ENCODE measurements at regions not wholly inside any gene's neighbourhood (a gene's known extent, or its start where the extent isn't known, plus 50 kb on each side); places are given as distances from the start of the nearest gene placed in this dataset.

DNA sequence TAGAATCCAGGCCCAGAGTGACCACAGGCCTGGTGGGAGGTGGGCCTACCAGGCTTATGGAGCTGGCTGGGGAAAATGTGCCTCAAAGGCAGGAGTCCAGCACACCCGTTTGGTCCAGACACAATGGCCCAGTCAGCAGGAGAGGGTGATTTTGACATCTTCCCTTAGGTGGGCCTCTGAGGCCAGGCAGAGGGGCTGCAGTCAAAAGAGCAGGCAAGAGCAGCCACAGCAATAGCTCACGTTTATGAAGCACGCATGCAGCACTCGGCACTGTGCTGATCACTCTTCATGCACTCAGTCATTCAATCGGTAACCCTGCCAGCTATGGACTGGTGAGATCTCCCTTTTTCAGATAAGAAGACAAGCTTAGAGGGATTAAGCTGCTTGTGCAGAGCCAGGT is 146.8 kb downstream of the LRIG2 start:
- DNase-seq: no peak

GRCh38 chr1:113223040-113223439 is 150.0 kb downstream of the LRIG2 start:
- DNase-seq: no peak

GRCh38 chr1:113223546-113223945 is 150.5 kb downstream of the LRIG2 start:
- no peak for DNase-seq

DNA sequence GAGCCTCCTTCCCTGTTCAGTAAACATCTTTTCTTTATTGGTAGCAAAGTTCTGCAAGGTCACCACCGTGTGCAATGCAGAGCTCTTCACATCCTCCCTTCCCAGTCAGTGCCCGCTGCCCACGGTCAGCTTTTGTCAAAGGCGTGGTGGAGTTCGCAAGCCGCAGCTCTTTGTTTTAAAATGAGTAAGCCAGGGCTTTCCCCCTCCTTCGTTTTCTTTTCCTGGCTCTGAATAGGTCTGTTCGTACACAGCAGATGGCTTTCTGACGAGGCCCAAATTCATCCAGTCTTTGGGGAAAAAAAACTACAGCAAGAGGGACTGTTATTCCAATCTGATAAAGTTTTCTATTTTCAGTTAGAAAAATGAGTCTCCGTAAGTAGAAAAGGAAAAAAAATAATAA is 153.2 kb downstream of the LRIG2 start:
- DNase-seq: no peak

DNA sequence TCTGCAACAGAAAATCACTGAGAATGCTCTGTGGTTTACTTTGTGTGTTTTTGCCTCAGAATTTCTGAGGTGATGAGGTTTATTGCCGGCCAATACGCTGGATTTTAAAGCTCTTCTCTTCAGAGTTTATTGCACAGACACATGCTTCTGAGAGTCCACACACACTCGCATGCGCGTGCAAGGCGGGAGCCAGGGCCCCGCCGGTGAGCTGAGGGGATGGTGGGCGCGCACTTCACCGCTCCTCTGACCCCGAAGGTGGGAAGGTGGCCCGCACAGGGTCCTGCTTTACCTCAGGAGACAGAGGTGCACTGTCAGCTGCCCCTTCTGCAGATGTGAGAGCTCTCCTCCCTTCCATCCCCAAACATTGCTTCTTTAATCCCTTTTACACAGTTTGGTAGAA is 158.4 kb upstream of the MAGI3 start:
- no peak for DNase-seq

GRCh38 chr1:113233441-113233840 is 156.9 kb upstream of the MAGI3 start:
- no peak for DNase-seq

DNA sequence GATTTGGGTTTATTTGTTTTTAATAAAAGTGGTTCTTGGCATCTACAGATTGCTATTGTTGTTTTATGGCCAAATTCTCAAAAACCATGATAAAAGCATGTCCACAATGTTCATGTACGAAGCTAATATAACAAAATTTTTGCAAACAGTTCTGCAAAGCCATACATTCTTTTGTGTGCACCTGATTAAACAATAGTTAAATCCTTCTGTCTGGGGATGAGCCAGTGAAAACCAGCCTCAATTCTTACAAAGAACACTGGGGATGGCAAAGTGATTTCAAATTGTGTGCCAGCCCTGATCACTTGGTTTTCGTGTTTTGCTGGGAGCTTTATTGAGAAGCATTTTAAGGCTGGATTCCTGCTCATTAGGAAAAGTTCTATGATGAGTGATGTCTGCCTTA is 149.1 kb upstream of the MAGI3 start:
- DNase-seq: no peak

DNA sequence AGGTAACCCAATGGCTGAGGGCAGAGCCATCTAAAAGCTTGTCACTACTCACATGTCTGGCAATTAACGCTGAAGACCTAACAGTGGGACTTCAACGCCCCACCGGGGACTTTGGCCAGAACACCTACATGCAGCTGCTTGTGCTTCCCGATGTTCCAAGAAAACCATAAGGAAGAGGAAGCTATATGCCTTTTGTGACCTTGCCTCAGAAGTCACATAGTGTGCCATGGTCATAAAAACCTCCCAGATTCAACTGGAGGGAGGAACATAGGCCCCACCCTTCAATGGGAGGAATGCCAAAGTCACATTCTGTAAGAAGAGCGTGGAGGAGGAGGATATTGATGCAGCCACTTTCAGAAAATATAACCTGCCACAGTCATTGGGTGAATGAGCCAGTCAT is 147.8 kb upstream of the MAGI3 start:
- DNase-seq: no peak

- DNase-seq: no peak
Measured at GRCh38 chr1:113243529-113243928, 146.8 kb upstream of the MAGI3 start.

DNA sequence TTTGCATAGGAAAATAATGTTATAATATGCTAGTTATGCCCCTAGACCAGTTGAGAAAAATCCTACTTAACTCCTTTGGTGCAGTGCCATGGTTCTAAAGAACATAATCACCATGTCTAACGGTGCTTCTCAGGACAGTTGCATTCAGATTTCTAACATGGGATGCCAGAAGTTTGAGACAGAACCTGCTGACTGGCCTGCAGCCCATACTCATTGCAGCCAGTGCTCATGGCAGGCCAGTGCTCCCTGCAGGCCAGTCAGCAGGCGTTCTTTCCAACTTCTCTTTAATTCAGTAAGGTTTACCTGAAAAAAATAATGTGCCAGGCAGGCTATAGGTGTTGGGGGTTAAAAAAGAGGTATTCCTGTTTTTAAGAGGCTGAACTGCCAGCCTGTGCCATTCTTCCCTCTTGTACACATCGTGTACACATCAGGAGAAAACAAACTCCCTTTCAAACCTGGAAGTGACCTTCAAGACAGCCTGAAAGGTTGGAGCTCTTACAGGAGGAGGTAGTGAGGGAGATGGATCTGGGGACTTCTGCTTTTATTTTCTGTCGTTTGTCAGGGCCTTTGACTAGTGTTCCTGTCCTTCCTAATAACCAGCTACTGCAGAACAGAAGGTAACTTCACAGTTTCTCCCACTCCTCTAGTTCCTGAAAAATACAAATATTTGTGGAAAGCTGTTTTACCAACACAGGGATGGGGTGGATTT is 146.0 kb upstream of the MAGI3 start:
- no peak for DNase-seq

- no peak for DNase-seq
Measured at GRCh38 chr1:113245252-113245651, 145.1 kb upstream of the MAGI3 start.

GRCh38 chr1:113246929-113247328 is 143.4 kb upstream of the MAGI3 start:
- DNase-seq: no peak

DNA sequence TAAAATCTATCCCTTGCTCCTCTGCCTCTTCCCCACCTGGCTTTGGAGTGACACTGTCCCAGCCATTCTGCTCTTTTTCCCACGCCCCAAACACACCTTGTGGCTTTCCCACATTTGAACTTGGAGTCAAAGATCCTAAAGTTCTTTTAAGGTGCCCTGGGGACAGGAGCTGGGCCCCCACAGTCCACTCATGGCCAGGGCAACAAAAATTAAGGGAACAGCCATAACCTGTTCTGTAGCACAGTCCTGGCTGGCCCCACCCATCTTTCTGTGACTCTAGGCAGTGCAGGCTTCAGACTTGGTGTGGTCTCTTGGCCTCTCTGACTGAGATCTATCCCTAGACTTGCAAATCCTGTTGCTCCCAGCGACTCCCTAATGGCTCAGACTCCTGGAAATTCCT is 143.0 kb upstream of the MAGI3 start:
- no peak for DNase-seq

GRCh38 chr1:113247782-113248181 is 142.5 kb upstream of the MAGI3 start:
- no peak for DNase-seq

GRCh38 chr1:113248494-113248893 is 141.8 kb upstream of the MAGI3 start:
- DNase-seq: no peak

DNA sequence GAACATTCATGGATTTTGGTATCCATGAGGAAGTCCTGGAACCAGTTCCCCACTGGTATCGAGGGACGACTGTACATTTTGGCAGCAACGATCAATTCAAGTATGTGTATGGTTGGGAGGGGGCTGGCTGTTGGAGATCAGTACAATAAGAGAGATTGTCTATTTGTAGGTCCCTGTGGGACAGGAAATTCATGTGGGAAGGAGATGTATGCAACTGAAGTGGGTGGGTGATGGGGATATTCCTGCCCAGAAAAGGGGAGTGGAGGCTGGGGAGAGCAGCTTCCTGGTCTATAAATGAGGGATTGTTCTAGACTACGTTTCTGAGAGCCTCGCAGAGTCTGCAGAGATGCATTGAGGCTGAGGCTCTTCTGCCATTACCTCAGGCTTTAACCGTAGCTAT is 140.2 kb upstream of the MAGI3 start:
- DNase-seq: no peak

- no peak for DNase-seq
Measured at GRCh38 chr1:113252166-113252565, 138.1 kb upstream of the MAGI3 start.

- no peak for DNase-seq
Measured at GRCh38 chr1:113253187-113253586, 137.1 kb upstream of the MAGI3 start.

DNA sequence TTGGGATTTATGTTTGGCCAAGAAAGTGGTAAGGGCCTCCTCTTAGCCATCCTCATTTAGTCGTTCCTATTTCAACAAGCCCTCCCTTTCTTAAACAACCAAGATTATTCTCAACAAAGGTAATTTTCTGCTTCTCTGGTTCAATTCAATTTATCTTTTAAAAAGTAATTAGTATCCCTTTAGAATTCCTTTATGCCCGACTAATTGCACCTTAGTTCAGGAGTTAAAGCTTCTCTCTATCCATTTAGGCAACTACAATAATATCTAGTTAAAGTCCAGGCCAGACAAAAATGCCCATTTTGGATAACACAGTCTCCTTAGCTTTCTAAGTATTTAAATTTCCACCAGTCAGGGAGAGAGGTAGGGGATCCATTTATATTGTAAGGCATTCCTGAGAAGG is 136.7 kb upstream of the MAGI3 start:
- no peak for DNase-seq

DNA sequence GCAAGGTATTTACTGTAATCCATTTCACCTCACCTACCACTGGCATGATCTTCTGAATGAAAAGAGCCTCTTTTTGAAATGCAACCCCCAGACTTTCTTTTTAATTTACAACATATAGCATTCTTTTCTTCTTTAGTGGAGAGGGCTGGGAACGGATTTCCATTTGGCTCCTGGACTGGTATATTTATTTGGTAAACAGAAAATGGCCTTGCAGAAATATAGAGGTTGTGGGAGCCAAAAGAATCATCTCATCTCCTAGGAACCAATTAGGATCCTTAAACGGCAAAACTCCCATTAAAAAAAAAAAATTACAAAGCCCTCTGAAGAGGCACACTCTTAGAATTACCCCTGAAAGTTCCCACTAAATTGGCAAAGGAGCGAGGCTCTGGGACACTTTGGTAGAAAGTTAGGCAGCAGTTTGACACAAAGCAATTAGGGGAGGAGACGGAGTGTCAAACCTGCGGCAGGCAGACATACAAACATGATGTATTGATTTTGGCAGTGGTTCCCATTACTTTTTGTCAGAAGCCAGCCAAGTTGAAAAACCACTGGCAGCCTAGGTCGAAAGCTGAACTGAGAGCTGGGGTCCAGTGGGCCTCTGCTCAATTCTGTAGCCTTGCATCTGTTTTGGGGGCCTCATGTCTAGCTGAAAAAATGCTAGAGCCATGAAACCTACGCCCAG is 135.1 kb upstream of the MAGI3 start:
- no peak for DNase-seq

GRCh38 chr1:113255720-113256347 is 134.5 kb upstream of the MAGI3 start:
- DNase-seq: peak; percentile 69

DNA sequence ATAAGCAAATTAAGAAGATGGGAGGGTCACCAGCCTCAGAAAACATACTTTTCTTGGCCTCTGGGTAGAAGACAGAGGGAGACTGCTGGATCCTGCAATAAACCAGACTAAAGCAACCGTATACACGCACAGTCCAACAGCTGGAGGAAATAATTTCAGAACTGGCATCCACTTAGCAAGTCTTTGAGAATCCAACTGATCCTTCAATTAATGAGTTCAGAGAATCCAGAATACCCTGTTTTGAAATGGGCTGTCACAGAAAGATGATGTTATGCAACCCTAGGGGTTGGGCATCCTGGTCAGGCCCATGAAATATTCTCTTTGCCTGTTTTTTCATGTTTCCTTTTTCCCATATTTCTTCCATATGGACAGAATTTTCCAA is 134.0 kb upstream of the MAGI3 start:
- DNase-seq: no peak

GRCh38 chr1:113259988-113260387 is 130.3 kb upstream of the MAGI3 start:
- no peak for DNase-seq

- DNase-seq: no peak
Measured at GRCh38 chr1:113265196-113265595, 125.1 kb upstream of the MAGI3 start.
